ENCODE measurements at regions not wholly inside any gene's neighbourhood (a gene's known extent, or its start where the extent isn't known, plus 50 kb on each side); places are given as distances from the start of the nearest gene placed in this dataset.
"Not testable (repeated sequence)": the region's sequence is repeated elsewhere in the genome, so short reads cannot be mapped to it uniquely, and the experiment has no call there.

GRCh38 chr5:28399211-28399610, 1360.8 kb upstream of the CDH9 start:
- TF ChIP-seq CTCF (IDR thresholded peaks at IDR 0.05; ENCODE audit: insufficient read depth, low read length, poor library complexity, severe bottlenecking), result no peak
- Histone ChIP-seq H3K4me3 (replicated peaks; ENCODE audit: low read depth, low read length) (no peak overlapping the region), H3K36me3 (ENCODE audit: control insufficient read depth, insufficient read depth, low read length) (no peaks in the 10 kb centered on the region), H3K27me3 (replicated peaks; ENCODE audit: control insufficient read depth, insufficient read depth, low read length) (no peaks in the 10 kb centered on the region)
- no peak for DNase-seq (ENCODE audit: extremely low read depth, insufficient read length)

GRCh38 chr5:28398185-28398584, 1359.8 kb upstream of the CDH9 start:
- no peak for DNase-seq (ENCODE audit: extremely low read depth, insufficient read length)
- no peaks in the 10 kb centered on the region for H3K27me3 ChIP-seq (replicated peaks; ENCODE audit: control insufficient read depth, insufficient read depth, low read length)
- TF ChIP-seq CTCF (IDR thresholded peaks at IDR 0.05; ENCODE audit: insufficient read depth, low read length, poor library complexity, severe bottlenecking), result no peak
- no peak overlapping the region for H3K4me3 ChIP-seq (replicated peaks; ENCODE audit: low read depth, low read length)
- no peaks in the 10 kb centered on the region for H3K36me3 ChIP-seq (ENCODE audit: control insufficient read depth, insufficient read depth, low read length)

GRCh38 chr5:28397502-28397941, 1359.1 kb upstream of the CDH9 start:
- no peaks in the 10 kb centered on the region for H3K27me3 ChIP-seq (replicated peaks; ENCODE audit: control insufficient read depth, insufficient read depth, low read length)
- no peak for DNase-seq (ENCODE audit: extremely low read depth, insufficient read length)
- H3K4me3 ChIP-seq (replicated peaks; ENCODE audit: low read depth, low read length), result no peak overlapping the region
- H3K36me3 ChIP-seq (ENCODE audit: control insufficient read depth, insufficient read depth, low read length), result no peaks in the 10 kb centered on the region
- TF ChIP-seq CTCF (IDR thresholded peaks at IDR 0.05; ENCODE audit: insufficient read depth, low read length, poor library complexity, severe bottlenecking), result no peak

GRCh38 chr5:28391277-28391676, 1352.9 kb upstream of the CDH9 start:
- TF ChIP-seq CTCF (IDR thresholded peaks at IDR 0.05; ENCODE audit: insufficient read depth, low read length, poor library complexity, severe bottlenecking), result no peak
- DNase-seq (ENCODE audit: extremely low read depth, insufficient read length), result no peak
- no peaks in the 10 kb centered on the region for H3K27me3 ChIP-seq (replicated peaks; ENCODE audit: control insufficient read depth, insufficient read depth, low read length)

DNA sequence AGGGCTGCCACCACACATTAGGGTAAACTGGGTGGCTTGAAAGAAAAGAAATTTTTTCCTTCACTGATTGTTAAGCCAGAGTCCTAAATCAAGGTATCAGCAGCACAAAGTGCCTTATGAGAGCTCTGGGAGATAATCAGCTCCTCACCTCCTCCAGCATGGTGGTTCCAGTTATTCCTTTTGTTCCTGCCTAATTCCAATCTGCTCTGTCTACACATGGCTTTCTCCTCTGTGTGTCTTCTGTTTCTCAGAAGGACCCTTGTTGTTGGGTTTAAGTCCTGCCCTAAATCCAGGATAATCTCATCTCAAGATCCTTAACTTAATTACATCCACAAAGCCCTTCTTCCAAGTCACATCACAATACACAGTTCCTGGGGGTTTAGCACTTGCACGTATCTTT, 1352.0 kb upstream of the CDH9 start:
- no peak for TF ChIP-seq CTCF (IDR thresholded peaks at IDR 0.05; ENCODE audit: insufficient read depth, low read length, poor library complexity, severe bottlenecking)
- Histone ChIP-seq H3K4me3 (replicated peaks; ENCODE audit: low read depth, low read length) (no peak overlapping the region), H3K27me3 (replicated peaks; ENCODE audit: control insufficient read depth, insufficient read depth, low read length) (no peaks in the 10 kb centered on the region), H3K36me3 (ENCODE audit: control insufficient read depth, insufficient read depth, low read length) (no peaks in the 10 kb centered on the region)
- DNase-seq (ENCODE audit: extremely low read depth, insufficient read length), result no peak

More at GRCh38 chr5:28391277-28391676, 1352.9 kb upstream of the CDH9 start:
- Histone ChIP-seq H3K36me3 (ENCODE audit: control insufficient read depth, insufficient read depth, low read length) (no peaks in the 10 kb centered on the region), H3K4me3 (replicated peaks; ENCODE audit: low read depth, low read length) (no peak overlapping the region)

DNA sequence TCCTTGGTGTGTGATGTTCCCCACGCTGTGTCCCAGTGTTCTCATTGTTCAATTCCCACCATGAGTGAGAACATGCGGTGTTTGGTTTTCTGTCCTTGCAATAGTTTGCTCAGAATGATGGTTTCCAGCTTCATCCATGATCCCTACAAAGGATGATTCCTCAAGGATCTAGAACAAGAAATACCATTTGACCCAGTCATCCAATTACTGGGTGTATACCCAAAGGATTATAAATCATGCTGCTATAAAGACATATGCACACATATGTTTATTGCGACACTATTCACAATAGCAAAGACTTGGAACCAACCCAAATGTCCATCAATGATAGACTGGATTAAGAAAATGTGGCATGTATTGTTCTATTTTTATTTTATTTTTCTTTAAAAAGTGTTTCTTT, 1351.3 kb upstream of the CDH9 start:
- H3K4me3 ChIP-seq (replicated peaks; ENCODE audit: low read depth, low read length); H3K36me3 ChIP-seq (ENCODE audit: control insufficient read depth, insufficient read depth, low read length); H3K27me3 ChIP-seq (replicated peaks; ENCODE audit: control insufficient read depth, insufficient read depth, low read length); DNase-seq (ENCODE audit: extremely low read depth, insufficient read length): not testable (repeated sequence)

Data from GM06990 (cell line).